ENCODE measurements at regions not wholly inside any gene's neighbourhood (a gene's known extent, or its start where the extent isn't known, plus 50 kb on each side); places are given as distances from the start of the nearest gene placed in this dataset.

DNA sequence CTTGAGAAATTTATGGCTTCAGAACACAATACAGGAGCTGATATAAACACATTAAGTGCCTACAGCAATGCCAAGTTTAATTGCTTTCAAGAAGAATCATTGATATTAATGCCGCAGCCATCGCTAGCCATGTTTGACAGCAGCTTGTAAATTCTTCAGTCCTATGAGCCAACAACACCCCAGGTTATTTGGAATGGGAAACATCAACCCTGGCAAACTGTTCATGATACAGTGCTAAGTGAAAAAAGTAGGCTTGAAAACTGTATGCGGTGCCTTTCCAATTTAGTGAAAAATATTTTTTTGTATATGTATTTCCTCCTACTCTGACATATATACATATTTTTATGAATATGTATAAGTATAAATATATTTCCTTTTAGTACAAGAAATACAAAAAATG, 142.6 kb downstream of the CSNK2A3 start:
- TF ChIP-seq, protein P1, sequence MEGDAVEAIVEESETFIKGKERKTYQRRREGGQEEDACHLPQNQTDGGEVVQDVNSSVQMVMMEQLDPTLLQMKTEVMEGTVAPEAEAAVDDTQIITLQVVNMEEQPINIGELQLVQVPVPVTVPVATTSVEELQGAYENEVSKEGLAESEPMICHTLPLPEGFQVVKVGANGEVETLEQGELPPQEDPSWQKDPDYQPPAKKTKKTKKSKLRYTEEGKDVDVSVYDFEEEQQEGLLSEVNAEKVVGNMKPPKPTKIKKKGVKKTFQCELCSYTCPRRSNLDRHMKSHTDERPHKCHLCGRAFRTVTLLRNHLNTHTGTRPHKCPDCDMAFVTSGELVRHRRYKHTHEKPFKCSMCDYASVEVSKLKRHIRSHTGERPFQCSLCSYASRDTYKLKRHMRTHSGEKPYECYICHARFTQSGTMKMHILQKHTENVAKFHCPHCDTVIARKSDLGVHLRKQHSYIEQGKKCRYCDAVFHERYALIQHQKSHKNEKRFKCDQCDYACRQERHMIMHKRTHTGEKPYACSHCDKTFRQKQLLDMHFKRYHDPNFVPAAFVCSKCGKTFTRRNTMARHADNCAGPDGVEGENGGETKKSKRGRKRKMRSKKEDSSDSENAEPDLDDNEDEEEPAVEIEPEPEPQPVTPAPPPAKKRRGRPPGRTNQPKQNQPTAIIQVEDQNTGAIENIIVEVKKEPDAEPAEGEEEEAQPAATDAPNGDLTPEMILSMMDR (conservative IDR thresholded peaks at IDR 0.05; ENCODE audit: low read length), result no peak
- TF ChIP-seq EZH2phosphoT487 (IDR thresholded peaks at IDR 0.05; ENCODE audit: borderline replicate concordance, low read depth, low read length), result no peak

Data from OCI-LY7 (cell line).